Bronchial epithelial cell (primary cell): ENCODE measurements at regions not wholly inside any gene's neighbourhood (a gene's known extent, or its start where the extent isn't known, plus 50 kb on each side); places are given as distances from the start of the nearest gene placed in this dataset.

Experiments
- DNase-seq: peaks from one replicate; pipeline ENCODE4 v3.0.0-alpha.2; 2010; ENCODE audit warnings: low read depth
- FAIRE-seq: peaks from 2 replicates; lab custom pipeline; 2011; peaks lifted over from hg19 to GRCh38; lab: Jason Lieb, UNC
- H3K27me3 ChIP-seq: 2 replicates; pipeline ENCODE4 v1.5.1; 2011; ENCODE audit warnings: low read length; ENCODE audit not compliant: control insufficient read depth, insufficient read depth
- H3K36me3 ChIP-seq: 2 replicates; pipeline ENCODE4 v1.5.1; 2011; ENCODE audit warnings: low read length; ENCODE audit not compliant: control insufficient read depth, insufficient read depth
- H3K4me3 ChIP-seq: 2 replicates; pipeline ENCODE4 v1.5.1; 2011; ENCODE audit warnings: mild to moderate bottlenecking, low read depth, low read length, control low read depth
- CTCF ChIP-seq: IDR thresholded peaks from 2 replicates; pipeline ENCODE4 v1.5.1; 2011; ENCODE audit warnings: mild to moderate bottlenecking, moderate library complexity, low read length, control low read depth, inconsistent platforms; ENCODE audit not compliant: insufficient read depth, severe bottlenecking

- H3K27me3 ChIP-seq: peaks cover 15% of the 10 kb centered on the region
- H3K36me3 ChIP-seq: no peaks in the 10 kb centered on the region
- FAIRE-seq: no peak
- TF ChIP-seq CTCF: no peak
- peak; percentile 8 for DNase-seq
- H3K4me3 ChIP-seq: no peak overlapping the region
Measured at GRCh38 chr6:41470029-41470330, 76.2 kb upstream of the FOXP4 start.

GRCh38 chr6:41470331-41471063 lies 75.7 kb upstream of the FOXP4 start:
- Histone ChIP-seq H3K4me3 (no peak overlapping the region), H3K27me3 (peaks cover 15% of the 10 kb centered on the region), H3K36me3 (no peaks in the 10 kb centered on the region)
- TF ChIP-seq CTCF: no peak
- DNase-seq (peak; percentile 7), FAIRE-seq (no peak)

- TF ChIP-seq CTCF: no peak
- FAIRE-seq (no peak), DNase-seq (no peak)
- peaks cover 15% of the 10 kb centered on the region for H3K27me3 ChIP-seq
- H3K36me3 ChIP-seq: no peaks in the 10 kb centered on the region
- no peak overlapping the region for H3K4me3 ChIP-seq
Measured at GRCh38 chr6:41471064-41471895, 74.9 kb upstream of the FOXP4 start.

- Histone ChIP-seq H3K27me3 (peaks cover 12% of the 10 kb centered on the region), H3K4me3 (no peak overlapping the region), H3K36me3 (no peaks in the 10 kb centered on the region)
- DNase-seq (no peak), FAIRE-seq (no peak)
- TF ChIP-seq CTCF: no peak
Measured at GRCh38 chr6:41474213-41474933, 71.8 kb upstream of the FOXP4 start.

GRCh38 chr6:41475164-41475563 lies 71.0 kb upstream of the FOXP4 start:
- DNase-seq: no peak
- Histone ChIP-seq H3K36me3 (no peaks in the 10 kb centered on the region), H3K4me3 (no peak overlapping the region), H3K27me3 (peaks cover 12% of the 10 kb centered on the region)
- no peak for TF ChIP-seq CTCF
- no peak for FAIRE-seq
